RWPE1 (cell line): ENCODE measurements at regions not wholly inside any gene's neighbourhood (a gene's known extent, or its start where the extent isn't known, plus 50 kb on each side); places are given as distances from the start of the nearest gene placed in this dataset.
A peak's percentile ranks its signal among the peaks of the same experiment; 100 is the strongest.
"Not testable (repeated sequence)": the region's sequence is repeated elsewhere in the genome, so short reads cannot be mapped to it uniquely, and the experiment has no call there.

ENCODE experiments used
- CTCF ChIA-PET: fragments of 350-600 bp; sonication (Branson Sonifier 250); formaldehyde crosslinking; extraction: SDS; loops from one replicate; lab custom pipeline; 2021; lab: Yijun Ruan, JAX
- POLR2A ChIA-PET: fragments of 400-600 bp; formaldehyde crosslinking; extraction: SDS; loops from one replicate; lab custom pipeline; 2020; ENCODE audit warnings: antibody characterized with exemption; ENCODE audit not compliant: low non-redundant PET; lab: Yijun Ruan, JAX
- DNase-seq: peaks from one replicate; pipeline ENCODE4 v3.0.0; 2012; ENCODE audit warnings: low spot score
- H3K27ac ChIP-seq: fragments of 450-650 bp; 2 replicates; pipeline ENCODE4 v1.5.1; 2017
- CTCF ChIP-seq: fragments of 450-650 bp; conservative IDR thresholded peaks from 2 replicates; pipeline ENCODE4 v1.5.1; 2017; ENCODE audit warnings: low read depth, mild to moderate bottlenecking

GRCh38 chr1:204771358-204771757 is 85.8 kb upstream of the LRRN2 start:
- no peak for TF ChIP-seq CTCF
- DNase-seq = no peak
- ChIA-PET CTCF (interaction anchor here (0.5 to 2.8 kb wide), 8 partner anchors 7 to 486 kb away, joined by 3 to 14 read pairs (median 4); no protein-coding TSS in a partner anchor), POLR2A (no interaction called here)
- no peak overlapping the region for H3K27ac ChIP-seq

GRCh38 chr1:204773246-204773645 is 87.7 kb upstream of the LRRN2 start:
- no peak for DNase-seq
- POLR2A ChIA-PET = no interaction called here
- CTCF ChIA-PET = interaction anchor here (2.8 kb wide), 1 partner anchor 9 kb away, joined by 14 read pairs; no protein-coding TSS in a partner anchor
- no peak for TF ChIP-seq CTCF
- no peak overlapping the region for H3K27ac ChIP-seq

- POLR2A ChIA-PET = no interaction called here
- H3K27ac ChIP-seq = no peak overlapping the region
- DNase-seq = no peak
- CTCF ChIA-PET = interaction anchor here (0.6 to 1.4 kb wide), 3 partner anchors 17 to 131 kb away, joined by 3 to 4 read pairs (median 3); no protein-coding TSS in a partner anchor
- TF ChIP-seq CTCF = no peak
Observed at GRCh38 chr1:204775546-204775945, 90.0 kb upstream of the LRRN2 start.

GRCh38 chr1:204777591-204777990 is 92.1 kb upstream of the LRRN2 start:
- ChIA-PET CTCF (interaction anchor here (0.6 to 1.5 kb wide), 2 partner anchors 29 to 82 kb away, joined by 4 to 6 read pairs; no protein-coding TSS in a partner anchor), POLR2A (no interaction called here)
- no peak overlapping the region for H3K27ac ChIP-seq
- no peak for TF ChIP-seq CTCF
- DNase-seq = no peak

GRCh38 chr1:204780630-204781029 is 90.0 kb upstream of the NFASC start:
- DNase-seq = no peak
- TF ChIP-seq CTCF = no peak
- no peak overlapping the region for H3K27ac ChIP-seq
- POLR2A ChIA-PET = no interaction called here
- CTCF ChIA-PET = interaction anchor here (0.5 to 1.4 kb wide), 3 partner anchors 26 to 198 kb away, joined by 3 to 6 read pairs (median 3); no protein-coding TSS in a partner anchor

GRCh38 chr1:204782118-204782700 is 88.5 kb upstream of the NFASC start:
- peak; percentile 27 for DNase-seq
- H3K27ac ChIP-seq = no peak overlapping the region
- POLR2A ChIA-PET = no interaction called here
- CTCF ChIA-PET = interaction anchor here (0.6 to 2.6 kb wide), 8 partner anchors 10 to 42 kb away, joined by 3 to 15 read pairs (median 4); no protein-coding TSS in a partner anchor
- no peak for TF ChIP-seq CTCF

- DNase-seq, POLR2A ChIA-PET, H3K27ac ChIP-seq: not testable (repeated sequence)
- CTCF ChIA-PET = interaction anchor here (0.7 to 2.6 kb wide), 4 partner anchors 21 to 191 kb away, joined by 4 to 15 read pairs (median 4); no protein-coding TSS in a partner anchor
Observed at GRCh38 chr1:204785023-204785422, 85.6 kb upstream of the NFASC start.
